T-cell (primary cell): ENCODE measurements at regions not wholly inside any gene's neighbourhood (a gene's known extent, or its start where the extent isn't known, plus 50 kb on each side); places are given as distances from the start of the nearest gene placed in this dataset.

Experiments used
- ATAC-seq, 4 experiments: fragments of 200-7000 bp in 3 of 4; fragments of 150-1000 bp in 1 of 4; cut with Tn5 transposase; replicated peaks in 1 of 4; 1 replicate in 3 of 4; 2 replicates in 1 of 4; pipeline ENCODE4 v1.10.0; 2021; ENCODE audit warnings: moderate library complexity in 3 of 4, mild to moderate bottlenecking in 2 of 4, moderate number of reproducible peaks in 1 of 4
- CTCF ChIA-PET, 2 donors: fragments of 300-600 bp; sonication (Branson Sonifier 250); formaldehyde crosslinking; loops; one replicate each; lab custom pipeline; 2022; ENCODE audit warnings: antibody characterized with exemption in 2 of 2; lab: Charles Lee
- POLR2A ChIA-PET, 2 donors: fragments of 300-600 bp; sonication (Branson Sonifier 250); formaldehyde crosslinking; loops; one replicate each; lab custom pipeline; 2022; ENCODE audit warnings: antibody characterized with exemption in 2 of 2; lab: Charles Lee
- DNase-seq, 35 experiments: peaks; one replicate each; pipeline versions ENCODE4 v3.0.0 to v3.0.0-alpha.2; 2013 to 2023
- H3K27ac ChIP-seq: one replicate; pipeline ENCODE4 v1.5.1; 2013; ENCODE audit warnings: low read length
- H3K27me3 ChIP-seq, 2 experiments: replicated peaks in 1 of 2; 1 replicate in 1 of 2; 2 replicates in 1 of 2; pipeline versions ENCODE4 v1.6.1 to v1.7.0; 2013; ENCODE audit warnings: low read length in 1 of 2, mixed read lengths in 1 of 2; ENCODE audit not compliant: control insufficient read depth in 2 of 2, insufficient read depth in 2 of 2; ENCODE audit errors: extremely low read depth in 1 of 2
- H3K36me3 ChIP-seq, 2 donors: 1 replicate in 1 of 2; 2 replicates in 1 of 2; pipeline versions ENCODE4 v1.6.1 to v1.7.0; 2013; ENCODE audit warnings: low read length in 1 of 2; ENCODE audit not compliant: control insufficient read depth in 2 of 2, insufficient read depth in 1 of 2; ENCODE audit errors: extremely low read depth in 1 of 2
- H3K4me1 ChIP-seq, 2 experiments: 1 replicate in 1 of 2; 2 replicates in 1 of 2; pipeline versions ENCODE4 v1.6.1 to v1.7.0; 2013; ENCODE audit warnings: low read length in 2 of 2, mixed read lengths in 1 of 2; ENCODE audit not compliant: insufficient read depth in 2 of 2, control insufficient read depth in 1 of 2; ENCODE audit errors: extremely low read depth in 1 of 2
- H3K4me3 ChIP-seq, 2 donors: 1 replicate in 1 of 2; 2 replicates in 1 of 2; pipeline versions ENCODE4 v1.5.1 to v1.7.0; 2013; ENCODE audit warnings: mild to moderate bottlenecking in 2 of 2, low read length in 1 of 2, moderate library complexity in 1 of 2; ENCODE audit not compliant: control insufficient read depth in 1 of 2; ENCODE audit errors: extremely low read depth in 1 of 2
- H3K9me3 ChIP-seq: 2 replicates; pipeline ENCODE4 v1.7.0; 2013
- H3K27ac Mint-ChIP-seq, 2 donors: one replicate each; pipeline ENCODE4 v1.8.0; 2020 to 2021; ENCODE audit warnings: mild to moderate bottlenecking in 2 of 2, mixed read lengths in 2 of 2
- H3K27me3 Mint-ChIP-seq, 2 donors: one replicate each; pipeline ENCODE4 v1.8.0; 2021 to 2022; ENCODE audit warnings: mixed read lengths in 2 of 2
- H3K36me3 Mint-ChIP-seq: one replicate; pipeline ENCODE4 v1.8.0; 2021; ENCODE audit warnings: mixed read lengths
- H3K4me1 Mint-ChIP-seq, 3 donors: one replicate each; pipeline ENCODE4 v1.8.0; 2020 to 2022; ENCODE audit warnings: mixed read lengths in 3 of 3, mild to moderate bottlenecking in 1 of 3
- H3K4me3 Mint-ChIP-seq, 3 donors: one replicate each; pipeline ENCODE4 v1.8.0; 2020 to 2022; ENCODE audit warnings: mild to moderate bottlenecking in 3 of 3, mixed read lengths in 3 of 3, moderate library complexity in 3 of 3
- H3K9me3 Mint-ChIP-seq, 3 donors: one replicate each; pipeline ENCODE4 v1.8.0; 2020 to 2022; ENCODE audit warnings: mixed read lengths in 3 of 3
- WGBS: methylation state at CpG from one replicate; pipeline ENCODE4 v1.1.5; 2013; ENCODE audit warnings: missing lambda C conversion rate; ENCODE audit not compliant: insufficient coverage; 5-methylcytosine and 5-hydroxymethylcytosine counted together

DNA sequence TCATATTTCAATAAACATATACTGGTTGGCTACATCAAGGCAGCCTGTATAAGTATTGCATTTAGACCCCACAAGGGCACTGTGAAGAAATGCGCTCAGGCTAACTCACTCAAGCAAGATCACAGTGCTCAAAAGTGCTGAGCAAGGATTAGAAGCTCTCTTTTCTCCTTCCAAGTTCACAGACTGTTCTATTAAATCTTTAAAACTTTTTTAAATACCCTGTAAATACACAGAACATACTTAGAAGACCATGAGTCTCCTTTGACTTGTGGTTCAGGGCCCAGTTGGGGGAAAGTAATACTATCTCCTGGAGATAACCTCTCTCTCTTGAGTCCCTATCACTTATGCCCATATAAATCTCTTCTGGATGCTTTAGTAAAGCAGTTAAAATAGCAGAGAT, 152.9 kb downstream of the SP3 start:
- no peak overlapping the region for H3K27ac ChIP-seq
- CTCF ChIA-PET, result no interaction called here
- no peaks in the 10 kb centered on the region for H3K9me3 Mint-ChIP-seq
- POLR2A ChIA-PET, result no interaction called here
- no peaks in the 10 kb centered on the region for H3K36me3 Mint-ChIP-seq
- H3K9me3 ChIP-seq, result no peaks in the 10 kb centered on the region
- H3K36me3 ChIP-seq, result no peaks in the 10 kb centered on the region
- peaks cover 2 to 12% of the 10 kb centered on the region in 2 experiments for H3K27me3 ChIP-seq
- H3K4me1 ChIP-seq, result no peaks in the 10 kb centered on the region
- H3K27me3 Mint-ChIP-seq, result peaks cover 3 to 13% of the 10 kb centered on the region in 2 donors
- ATAC-seq (no peak), DNase-seq (no peak)
- no peak overlapping the region for H3K4me3 Mint-ChIP-seq
- H3K4me3 ChIP-seq, result no peak overlapping the region
- no peak overlapping the region for H3K27ac Mint-ChIP-seq
- H3K4me1 Mint-ChIP-seq, result no peaks in the 10 kb centered on the region
- no CpG with 5 or more reads among the region's 1 CpG for WGBS

DNA sequence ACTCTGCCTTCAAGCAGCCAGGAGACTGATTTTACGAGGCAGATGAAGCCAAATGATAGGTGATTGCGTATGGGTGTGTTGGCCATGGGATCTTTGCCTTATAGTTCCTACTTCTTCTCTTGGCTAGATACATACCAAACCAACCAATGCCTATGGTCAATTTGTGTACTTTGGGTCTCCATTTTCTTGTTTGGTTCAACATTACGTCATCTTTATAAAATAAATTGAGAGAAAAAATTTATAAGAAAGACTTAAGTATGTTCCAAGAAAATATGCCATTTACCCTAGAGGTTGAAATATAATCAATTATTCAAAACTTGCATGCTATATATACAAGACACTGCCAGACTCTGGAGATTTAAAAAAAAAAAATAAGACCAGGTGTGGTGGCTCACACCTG, 150.9 kb downstream of the SP3 start:
- no peaks in the 10 kb centered on the region for H3K36me3 Mint-ChIP-seq

DNA sequence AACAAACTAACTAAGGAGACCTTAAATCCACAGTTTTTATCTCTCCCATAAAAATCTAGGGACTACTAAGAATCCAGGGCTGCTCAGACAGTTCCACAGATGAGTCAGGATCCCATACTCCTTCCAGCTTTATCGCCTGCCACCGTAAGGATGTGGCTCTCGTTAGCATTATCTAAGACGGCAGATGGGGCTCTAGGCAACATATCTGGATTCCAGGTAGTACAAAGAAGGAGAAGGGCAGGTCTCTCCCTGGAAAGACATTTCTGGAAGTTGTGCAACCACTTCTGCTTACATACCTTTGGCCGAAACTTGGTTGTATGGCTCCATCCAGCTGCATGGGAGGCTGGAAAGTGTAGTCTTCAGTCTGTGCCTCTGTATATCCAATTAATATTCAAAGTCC, 149.4 kb downstream of the SP3 start:
- no peaks in the 10 kb centered on the region for H3K9me3 ChIP-seq
- no peaks in the 10 kb centered on the region for H3K4me1 ChIP-seq
- no peaks in the 10 kb centered on the region for H3K4me1 Mint-ChIP-seq
- H3K27me3 Mint-ChIP-seq, result peaks cover 4 to 17% of the 10 kb centered on the region in 2 donors
- ATAC-seq (no peak), DNase-seq (no peak)
- no peak overlapping the region for H3K27ac Mint-ChIP-seq
- H3K4me3 ChIP-seq, result no peak overlapping the region
- WGBS, result no CpG with 5 or more reads among the region's 5 CpGs
- H3K27me3 ChIP-seq, result peaks cover 2 to 5% of the 10 kb centered on the region in 2 experiments
- no peak overlapping the region for H3K4me3 Mint-ChIP-seq
- H3K36me3 Mint-ChIP-seq, result no peaks in the 10 kb centered on the region
- POLR2A ChIA-PET, result no interaction called here
- no peaks in the 10 kb centered on the region for H3K36me3 ChIP-seq
- H3K9me3 Mint-ChIP-seq, result no peaks in the 10 kb centered on the region
- CTCF ChIA-PET, result interaction anchor here in 1 of 2 donors (0.6 kb wide), 1 partner anchor 723 kb away, joined by 5 read pairs; no protein-coding TSS in a partner anchor
- no peak overlapping the region for H3K27ac ChIP-seq

More for the DNA sequence above, 150.9 kb downstream of the SP3 start:
- ATAC-seq, result no peak
- H3K4me3 Mint-ChIP-seq, result no peak overlapping the region
- no peaks in the 10 kb centered on the region for H3K4me1 Mint-ChIP-seq
- H3K36me3 ChIP-seq, result no peaks in the 10 kb centered on the region
- CTCF ChIA-PET, result no interaction called here
- peaks cover 0 to 13% of the 10 kb centered on the region in 2 donors for H3K27me3 Mint-ChIP-seq
- no peaks in the 10 kb centered on the region for H3K4me1 ChIP-seq
- no peaks in the 10 kb centered on the region for H3K9me3 Mint-ChIP-seq
- H3K4me3 ChIP-seq, result no peak overlapping the region
- no CpG with 5 or more reads among the region's 3 CpGs for WGBS
- no peak overlapping the region for H3K27ac Mint-ChIP-seq
- peaks cover 2 to 9% of the 10 kb centered on the region in 2 experiments for H3K27me3 ChIP-seq
- H3K27ac ChIP-seq, result no peak overlapping the region
- H3K9me3 ChIP-seq, result no peaks in the 10 kb centered on the region
- no peak for DNase-seq
- POLR2A ChIA-PET, result no interaction called here

DNA sequence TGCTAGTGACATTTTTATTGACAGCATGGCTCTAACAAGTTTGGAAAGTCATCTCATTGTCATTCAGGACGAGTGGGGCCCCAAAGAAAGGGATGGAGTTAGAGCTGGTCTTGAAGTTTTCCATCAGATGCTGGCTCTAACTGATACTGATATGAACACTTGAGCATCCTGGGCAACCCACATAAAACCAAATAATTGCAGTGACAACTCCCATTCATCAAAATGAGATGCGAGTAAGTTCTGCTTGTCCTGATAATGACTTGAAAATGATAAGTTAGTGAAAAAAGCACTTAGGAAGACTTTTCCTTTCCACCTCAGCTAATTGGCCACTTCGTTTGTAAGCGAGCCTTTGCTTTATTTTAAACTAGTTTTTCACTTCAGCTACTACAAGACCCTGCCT, 147.6 kb downstream of the SP3 start:
- Histone ChIP-seq H3K4me3 (no peak overlapping the region), H3K4me1 (no peaks in the 10 kb centered on the region), H3K27ac (no peak overlapping the region), H3K9me3 (no peaks in the 10 kb centered on the region), H3K36me3 (no peaks in the 10 kb centered on the region), H3K27me3 (peaks cover 2 to 8% of the 10 kb centered on the region in 2 experiments)
- H3K27ac Mint-ChIP-seq, result no peak overlapping the region
- H3K4me1 Mint-ChIP-seq, result no peaks in the 10 kb centered on the region
- H3K36me3 Mint-ChIP-seq, result no peaks in the 10 kb centered on the region
- CTCF ChIA-PET, result no interaction called here
- WGBS, result 62% methylated on average over 3 of the region's 4 CpGs
- ATAC-seq (no peak), DNase-seq (no peak)
- no peak overlapping the region for H3K4me3 Mint-ChIP-seq
- no peaks in the 10 kb centered on the region for H3K9me3 Mint-ChIP-seq
- H3K27me3 Mint-ChIP-seq, result peaks cover 16 to 23% of the 10 kb centered on the region in 2 donors
- POLR2A ChIA-PET, result no interaction called here

DNA sequence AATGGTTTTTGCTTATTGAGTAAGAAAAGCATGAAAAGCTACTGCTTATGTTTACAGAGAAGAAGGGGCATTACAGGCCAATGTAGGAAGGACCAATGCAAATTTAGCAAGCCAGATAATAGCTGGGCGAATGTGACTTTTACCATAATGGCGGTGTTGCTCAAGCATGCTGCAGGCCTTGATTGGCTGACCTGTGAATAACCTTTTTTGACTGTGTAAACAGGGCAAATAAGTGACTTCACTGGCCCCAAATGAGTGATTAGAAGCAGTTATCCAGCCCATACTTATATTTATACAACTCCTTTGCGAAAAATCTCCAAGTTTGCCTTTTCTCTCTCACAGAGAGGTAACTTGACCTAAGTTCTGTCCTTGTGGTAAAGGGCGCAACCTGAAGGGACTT, 146.9 kb downstream of the SP3 start:
- Histone ChIP-seq H3K27ac (no peak overlapping the region), H3K36me3 (no peaks in the 10 kb centered on the region), H3K4me3 (no peak overlapping the region), H3K9me3 (no peaks in the 10 kb centered on the region), H3K27me3 (peaks cover 1 to 13% of the 10 kb centered on the region in 2 experiments), H3K4me1 (no peaks in the 10 kb centered on the region)
- no peaks in the 10 kb centered on the region for H3K4me1 Mint-ChIP-seq
- peaks cover 19 to 22% of the 10 kb centered on the region in 2 donors for H3K27me3 Mint-ChIP-seq
- POLR2A ChIA-PET, result no interaction called here
- CTCF ChIA-PET, result no interaction called here
- no peak for ATAC-seq
- no peaks in the 10 kb centered on the region for H3K36me3 Mint-ChIP-seq
- no peak overlapping the region for H3K27ac Mint-ChIP-seq
- no peak for DNase-seq
- no peak overlapping the region for H3K4me3 Mint-ChIP-seq
- H3K9me3 Mint-ChIP-seq, result no peaks in the 10 kb centered on the region
- WGBS, result 100% methylated on average over 1 of the region's 4 CpGs

DNA sequence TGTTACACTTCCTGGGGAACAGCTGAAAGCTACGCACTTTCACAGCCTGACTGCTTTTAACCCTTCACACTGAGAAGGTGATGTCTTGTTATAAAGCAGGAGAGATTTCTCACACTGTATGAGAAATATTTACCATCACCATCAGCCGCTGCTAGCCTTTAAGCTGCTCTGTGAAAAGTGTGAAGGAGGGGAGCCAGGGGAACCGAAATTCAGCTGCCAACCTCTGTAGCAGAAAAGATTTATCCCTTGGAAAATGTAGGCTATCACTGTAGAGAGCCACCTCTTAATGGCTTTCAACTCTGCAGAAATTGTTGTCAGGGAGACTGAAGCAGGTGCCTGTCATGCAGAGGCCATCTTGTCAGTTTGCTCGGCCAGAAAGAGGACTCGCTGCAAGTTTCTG, 145.3 kb downstream of the SP3 start:
- WGBS, result 77% methylated on average over 3 of the region's 5 CpGs
- Histone ChIP-seq H3K9me3 (no peaks in the 10 kb centered on the region), H3K4me1 (no peaks in the 10 kb centered on the region), H3K27me3 (peaks cover 0 to 16% of the 10 kb centered on the region in 2 experiments), H3K36me3 (no peaks in the 10 kb centered on the region), H3K27ac (no peak overlapping the region), H3K4me3 (no peak overlapping the region)
- POLR2A ChIA-PET, result no interaction called here
- peaks cover 18 to 22% of the 10 kb centered on the region in 2 donors for H3K27me3 Mint-ChIP-seq
- ATAC-seq (no peak), DNase-seq (no peak)
- no peaks in the 10 kb centered on the region for H3K9me3 Mint-ChIP-seq
- CTCF ChIA-PET, result interaction anchor here in 1 of 2 donors (0.6 kb wide), 1 partner anchor 528 kb away, joined by 3 read pairs; no protein-coding TSS in a partner anchor
- H3K36me3 Mint-ChIP-seq, result no peaks in the 10 kb centered on the region
- H3K4me3 Mint-ChIP-seq, result no peak overlapping the region
- no peak overlapping the region for H3K27ac Mint-ChIP-seq
- no peaks in the 10 kb centered on the region for H3K4me1 Mint-ChIP-seq

DNA sequence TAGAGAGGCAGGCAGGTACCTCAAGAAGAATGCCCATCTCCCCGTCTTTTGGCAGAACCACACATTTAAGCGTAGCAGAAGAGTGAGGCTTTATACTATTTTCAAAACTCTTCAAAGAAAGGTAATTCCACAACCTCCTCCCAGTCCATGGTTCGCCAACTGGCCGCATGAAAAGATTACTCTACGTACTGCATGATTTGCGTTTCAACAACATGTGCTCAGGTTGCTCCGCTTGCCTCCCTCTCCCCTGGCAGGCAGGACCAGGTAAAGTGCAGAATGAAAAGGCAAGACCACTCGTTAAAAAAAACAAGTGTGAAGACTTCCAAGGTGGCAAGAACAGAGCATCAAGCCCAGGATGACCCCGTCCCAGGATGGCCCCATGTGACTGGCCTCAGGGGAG, 143.7 kb downstream of the SP3 start:
- no peaks in the 10 kb centered on the region for H3K36me3 ChIP-seq
- CTCF ChIA-PET, result interaction anchor here in 1 of 2 donors (0.7 kb wide), 1 partner anchor 80 kb away, joined by 3 read pairs; no protein-coding TSS in a partner anchor
- no peaks in the 10 kb centered on the region for H3K4me1 ChIP-seq
- Mint-ChIP-seq H3K4me3 (no peak overlapping the region), H3K27ac (no peak overlapping the region), H3K27me3 (peaks cover 16 to 22% of the 10 kb centered on the region in 2 donors), H3K4me1 (no peaks in the 10 kb centered on the region), H3K9me3 (no peaks in the 10 kb centered on the region), H3K36me3 (no peaks in the 10 kb centered on the region)
- WGBS, result 75% methylated on average over 7 of the region's 9 CpGs
- no peaks in the 10 kb centered on the region for H3K9me3 ChIP-seq
- peaks cover 0 to 21% of the 10 kb centered on the region in 2 experiments for H3K27me3 ChIP-seq
- no peak for DNase-seq
- no peak overlapping the region for H3K4me3 ChIP-seq
- no peak overlapping the region for H3K27ac ChIP-seq
- no peak for ATAC-seq
- POLR2A ChIA-PET, result no interaction called here
